Astrocyte (in vitro differentiated cells and primary cell): ENCODE measurements at regions not wholly inside any gene's neighbourhood (a gene's known extent, or its start where the extent isn't known, plus 50 kb on each side); places are given as distances from the start of the nearest gene placed in this dataset.
"Not testable (repeated sequence)": the region's sequence is repeated elsewhere in the genome, so short reads cannot be mapped to it uniquely, and the experiment has no call there.

ENCODE experiments used
- EZH2 ChIP-seq: IDR thresholded peaks from 2 replicates; pipeline ENCODE4 v1.6.1; 2012; ENCODE audit warnings: mild to moderate bottlenecking, low read length, inconsistent platforms; ENCODE audit not compliant: insufficient read depth
- TF ChIP-seq, protein P1 (sequence below): IDR thresholded peaks from 2 replicates; pipeline ENCODE4 v1.5.1; 2011; ENCODE audit warnings: low read depth, mild to moderate bottlenecking, inconsistent platforms, low read length, moderate library complexity; ENCODE audit not compliant: insufficient read depth

DNA sequence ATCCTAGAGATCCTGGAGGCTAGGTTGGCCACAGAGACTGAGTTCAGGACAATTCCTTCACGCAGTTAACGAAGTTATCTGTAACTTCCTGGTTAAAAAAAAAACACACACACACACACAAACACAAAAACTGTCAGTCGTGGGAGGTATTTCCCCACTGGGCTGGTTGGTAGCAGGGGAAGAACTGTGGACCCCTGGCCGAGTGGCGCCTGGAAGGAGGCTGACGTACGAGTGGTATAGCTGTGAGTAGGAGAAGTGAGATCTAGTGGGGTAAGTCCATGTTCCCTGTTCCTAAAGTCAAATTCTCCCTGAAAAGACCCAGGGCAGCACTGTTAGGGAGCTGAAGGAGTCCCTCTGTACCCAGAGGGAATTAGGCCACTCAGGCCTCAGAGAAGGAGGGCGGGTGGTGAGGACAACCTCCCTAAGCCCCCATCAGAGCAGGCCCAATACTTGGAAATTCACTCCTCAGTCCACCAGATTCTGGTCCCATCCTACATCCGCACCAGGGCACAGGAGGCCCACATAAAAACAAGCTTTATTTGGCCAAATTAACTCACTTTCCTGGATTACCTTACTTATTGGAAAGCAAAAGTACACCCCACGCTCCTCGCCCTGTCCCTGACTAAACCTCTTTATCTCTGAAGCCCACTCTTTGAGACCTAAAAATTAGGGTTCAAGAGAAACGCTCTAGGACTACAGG, 108.3 kb upstream of the FOXD4L5 start:
- TF ChIP-seq, protein P1, sequence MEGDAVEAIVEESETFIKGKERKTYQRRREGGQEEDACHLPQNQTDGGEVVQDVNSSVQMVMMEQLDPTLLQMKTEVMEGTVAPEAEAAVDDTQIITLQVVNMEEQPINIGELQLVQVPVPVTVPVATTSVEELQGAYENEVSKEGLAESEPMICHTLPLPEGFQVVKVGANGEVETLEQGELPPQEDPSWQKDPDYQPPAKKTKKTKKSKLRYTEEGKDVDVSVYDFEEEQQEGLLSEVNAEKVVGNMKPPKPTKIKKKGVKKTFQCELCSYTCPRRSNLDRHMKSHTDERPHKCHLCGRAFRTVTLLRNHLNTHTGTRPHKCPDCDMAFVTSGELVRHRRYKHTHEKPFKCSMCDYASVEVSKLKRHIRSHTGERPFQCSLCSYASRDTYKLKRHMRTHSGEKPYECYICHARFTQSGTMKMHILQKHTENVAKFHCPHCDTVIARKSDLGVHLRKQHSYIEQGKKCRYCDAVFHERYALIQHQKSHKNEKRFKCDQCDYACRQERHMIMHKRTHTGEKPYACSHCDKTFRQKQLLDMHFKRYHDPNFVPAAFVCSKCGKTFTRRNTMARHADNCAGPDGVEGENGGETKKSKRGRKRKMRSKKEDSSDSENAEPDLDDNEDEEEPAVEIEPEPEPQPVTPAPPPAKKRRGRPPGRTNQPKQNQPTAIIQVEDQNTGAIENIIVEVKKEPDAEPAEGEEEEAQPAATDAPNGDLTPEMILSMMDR = not testable (repeated sequence)
- TF ChIP-seq EZH2 = not testable (repeated sequence)
